ENCODE measurements at regions not wholly inside any gene's neighbourhood (a gene's known extent, or its start where the extent isn't known, plus 50 kb on each side); places are given as distances from the start of the nearest gene placed in this dataset.

GRCh38 chr19:32038021-32038920, 307.1 kb upstream of the ZNF507 start:
- H3K27ac Mint-ChIP-seq: no peak overlapping the region
- H3K9me3 Mint-ChIP-seq: no peaks in the 10 kb centered on the region
- no peaks in the 10 kb centered on the region for H3K36me3 Mint-ChIP-seq (ENCODE audit: low read depth)
- no peak overlapping the region for H3K4me3 Mint-ChIP-seq
- H3K4me1 Mint-ChIP-seq: peaks cover 15% of the 10 kb centered on the region
- no peak for TF ChIP-seq CTCF (IDR thresholded peaks at IDR 0.05)
- peaks cover 25% of the 10 kb centered on the region for H3K27me3 Mint-ChIP-seq (ENCODE audit: low read depth, poor library complexity)
- DNase-seq: no peak

DNA sequence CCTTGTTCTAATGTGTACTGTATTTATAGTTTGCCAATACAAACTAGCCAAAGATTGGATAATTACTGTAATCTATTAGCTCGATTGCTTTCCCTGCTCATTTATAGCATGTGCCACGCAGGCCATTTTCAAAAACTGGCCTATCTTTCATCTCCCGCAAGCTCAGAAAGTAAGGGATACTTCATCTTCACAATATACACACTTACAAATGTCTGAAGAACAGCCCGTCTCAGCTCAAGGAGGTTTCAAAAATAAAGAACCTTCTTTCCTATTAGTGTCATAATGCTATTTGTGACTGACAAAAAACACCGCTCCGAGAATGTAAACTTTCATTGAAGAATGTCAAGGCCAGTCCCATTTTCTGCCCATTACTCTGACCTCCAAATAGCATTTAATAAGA, 306.4 kb upstream of the ZNF507 start:
- no peak for DNase-seq
- no peak for TF ChIP-seq CTCF (IDR thresholded peaks at IDR 0.05)
- H3K9me3 Mint-ChIP-seq: no peaks in the 10 kb centered on the region
- H3K36me3 Mint-ChIP-seq (ENCODE audit: low read depth): no peaks in the 10 kb centered on the region
- peaks cover 32% of the 10 kb centered on the region for H3K27me3 Mint-ChIP-seq (ENCODE audit: low read depth, poor library complexity)
- H3K4me3 Mint-ChIP-seq: no peak overlapping the region
- H3K4me1 Mint-ChIP-seq: peaks cover 15% of the 10 kb centered on the region
- no peak overlapping the region for H3K27ac Mint-ChIP-seq

DNA sequence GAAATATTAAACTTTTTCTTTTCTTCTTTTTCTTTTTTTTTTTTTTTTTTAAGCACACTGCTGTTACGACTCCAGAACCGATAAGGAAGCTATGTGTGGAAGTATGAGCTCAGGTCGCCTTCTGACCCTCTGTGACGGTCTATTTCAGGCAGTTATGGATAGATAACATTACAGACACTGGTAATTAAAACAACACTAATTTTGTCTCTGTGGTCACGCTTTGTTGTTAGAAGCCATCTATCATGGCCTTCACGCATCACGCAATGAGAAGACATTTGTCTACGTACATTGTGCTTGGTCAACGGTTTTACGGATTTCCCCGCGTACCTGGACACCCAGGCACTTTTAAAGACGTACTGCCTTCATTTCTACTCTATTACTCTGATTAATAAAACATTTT, 306.0 kb upstream of the ZNF507 start:
- no peak overlapping the region for H3K4me3 Mint-ChIP-seq
- H3K36me3 Mint-ChIP-seq (ENCODE audit: low read depth): no peaks in the 10 kb centered on the region
- peaks cover 37% of the 10 kb centered on the region for H3K27me3 Mint-ChIP-seq (ENCODE audit: low read depth, poor library complexity)
- H3K27ac Mint-ChIP-seq: no peak overlapping the region
- no peak for DNase-seq
- H3K9me3 Mint-ChIP-seq: no peaks in the 10 kb centered on the region
- TF ChIP-seq CTCF (IDR thresholded peaks at IDR 0.05): no peak
- H3K4me1 Mint-ChIP-seq: peaks cover 15% of the 10 kb centered on the region

- Mint-ChIP-seq H3K36me3 (ENCODE audit: low read depth) (no peaks in the 10 kb centered on the region), H3K4me3 (no peak overlapping the region), H3K4me1 (peaks cover 15% of the 10 kb centered on the region), H3K27me3 (ENCODE audit: low read depth, poor library complexity) (peaks cover 43% of the 10 kb centered on the region), H3K27ac (no peak overlapping the region), H3K9me3 (no peaks in the 10 kb centered on the region)
- TF ChIP-seq CTCF (IDR thresholded peaks at IDR 0.05): no peak
- no peak for DNase-seq
These were observed 305.2 kb upstream of the ZNF507 start for GRCh38 chr19:32040236-32040635.

GRCh38 chr19:32041681-32042292, 303.6 kb upstream of the ZNF507 start:
- no peaks in the 10 kb centered on the region for H3K9me3 Mint-ChIP-seq
- no peak overlapping the region for H3K27ac Mint-ChIP-seq
- H3K27me3 Mint-ChIP-seq (ENCODE audit: low read depth, poor library complexity): peaks cover 51% of the 10 kb centered on the region
- no peaks in the 10 kb centered on the region for H3K36me3 Mint-ChIP-seq (ENCODE audit: low read depth)
- peak; percentile 72 for DNase-seq
- peaks cover 15% of the 10 kb centered on the region for H3K4me1 Mint-ChIP-seq
- peak overlapping the region; percentile 90 for H3K4me3 Mint-ChIP-seq
- TF ChIP-seq CTCF (IDR thresholded peaks at IDR 0.05): peak; percentile 89

Data from nephron progenitor cell (in vitro differentiated cells).